ENCODE measurements at regions not wholly inside any gene's neighbourhood (a gene's known extent, or its start where the extent isn't known, plus 50 kb on each side); places are given as distances from the start of the nearest gene placed in this dataset.

DNA sequence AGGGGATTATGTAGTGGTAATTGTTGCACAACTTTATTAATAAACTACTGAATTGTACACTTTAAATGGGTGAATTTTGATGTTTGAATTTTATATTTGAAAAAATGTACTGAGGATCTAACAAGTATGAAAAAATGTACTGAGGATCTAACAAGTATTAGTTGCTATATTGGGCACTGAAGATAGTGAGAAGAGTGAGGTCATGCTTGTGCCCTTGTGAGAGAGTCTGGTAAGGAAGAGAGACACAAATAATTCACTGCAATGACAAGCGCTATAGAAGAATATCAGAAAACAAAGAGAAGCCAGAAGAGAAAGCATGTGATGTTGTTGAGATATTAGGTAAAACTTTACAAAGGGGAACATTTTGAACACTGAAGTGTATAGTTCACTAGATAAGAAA is 137.6 kb downstream of the DTWD1 start:
- no peak for TF ChIP-seq NFIC (IDR thresholded peaks at IDR 0.05)
- TF ChIP-seq, protein P1, sequence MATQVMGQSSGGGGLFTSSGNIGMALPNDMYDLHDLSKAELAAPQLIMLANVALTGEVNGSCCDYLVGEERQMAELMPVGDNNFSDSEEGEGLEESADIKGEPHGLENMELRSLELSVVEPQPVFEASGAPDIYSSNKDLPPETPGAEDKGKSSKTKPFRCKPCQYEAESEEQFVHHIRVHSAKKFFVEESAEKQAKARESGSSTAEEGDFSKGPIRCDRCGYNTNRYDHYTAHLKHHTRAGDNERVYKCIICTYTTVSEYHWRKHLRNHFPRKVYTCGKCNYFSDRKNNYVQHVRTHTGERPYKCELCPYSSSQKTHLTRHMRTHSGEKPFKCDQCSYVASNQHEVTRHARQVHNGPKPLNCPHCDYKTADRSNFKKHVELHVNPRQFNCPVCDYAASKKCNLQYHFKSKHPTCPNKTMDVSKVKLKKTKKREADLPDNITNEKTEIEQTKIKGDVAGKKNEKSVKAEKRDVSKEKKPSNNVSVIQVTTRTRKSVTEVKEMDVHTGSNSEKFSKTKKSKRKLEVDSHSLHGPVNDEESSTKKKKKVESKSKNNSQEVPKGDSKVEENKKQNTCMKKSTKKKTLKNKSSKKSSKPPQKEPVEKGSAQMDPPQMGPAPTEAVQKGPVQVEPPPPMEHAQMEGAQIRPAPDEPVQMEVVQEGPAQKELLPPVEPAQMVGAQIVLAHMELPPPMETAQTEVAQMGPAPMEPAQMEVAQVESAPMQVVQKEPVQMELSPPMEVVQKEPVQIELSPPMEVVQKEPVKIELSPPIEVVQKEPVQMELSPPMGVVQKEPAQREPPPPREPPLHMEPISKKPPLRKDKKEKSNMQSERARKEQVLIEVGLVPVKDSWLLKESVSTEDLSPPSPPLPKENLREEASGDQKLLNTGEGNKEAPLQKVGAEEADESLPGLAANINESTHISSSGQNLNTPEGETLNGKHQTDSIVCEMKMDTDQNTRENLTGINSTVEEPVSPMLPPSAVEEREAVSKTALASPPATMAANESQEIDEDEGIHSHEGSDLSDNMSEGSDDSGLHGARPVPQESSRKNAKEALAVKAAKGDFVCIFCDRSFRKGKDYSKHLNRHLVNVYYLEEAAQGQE (IDR thresholded peaks at IDR 0.05; ENCODE audit: low read depth), result no peak
- TF ChIP-seq CREB1 (IDR thresholded peaks at IDR 0.05; ENCODE audit: low read depth), result no peak
